HG03378 (cell line): ENCODE measurements at regions not wholly inside any gene's neighbourhood (a gene's known extent, or its start where the extent isn't known, plus 50 kb on each side); places are given as distances from the start of the nearest gene placed in this dataset.

Experiments
- ATAC-seq: cut with Tn5 transposase; IDR thresholded peaks from one replicate; pipeline ENCODE4 v1.9.1; 2021; ENCODE audit warnings: mild to moderate bottlenecking, moderate library complexity; ENCODE audit not compliant: unreplicated experiment

- ATAC-seq: no peak
Measured at GRCh38 chr3:82311901-82312300, 550.5 kb upstream of the GBE1 start.

- no peak for ATAC-seq
Measured at GRCh38 chr3:82308755-82309154, 547.3 kb upstream of the GBE1 start.

GRCh38 chr3:82306189-82306588, 544.7 kb upstream of the GBE1 start:
- no peak for ATAC-seq

- no peak for ATAC-seq
Measured at GRCh38 chr3:82294609-82295008, 533.2 kb upstream of the GBE1 start.

- peak; percentile 89 for ATAC-seq
Measured at GRCh38 chr3:82293867-82294266, 532.4 kb upstream of the GBE1 start.

- ATAC-seq: no peak
Measured at GRCh38 chr3:82293435-82293834, 532.0 kb upstream of the GBE1 start.

GRCh38 chr3:82287562-82287961, 526.1 kb upstream of the GBE1 start:
- ATAC-seq: no peak

- no peak for ATAC-seq
Measured at GRCh38 chr3:82281205-82281604, 519.8 kb upstream of the GBE1 start.

GRCh38 chr3:82276992-82277391, 515.5 kb upstream of the GBE1 start:
- ATAC-seq: no peak

GRCh38 chr3:82274897-82275296, 513.5 kb upstream of the GBE1 start:
- no peak for ATAC-seq

GRCh38 chr3:82265747-82266146, 504.3 kb upstream of the GBE1 start:
- no peak for ATAC-seq

- ATAC-seq: no peak
Measured at GRCh38 chr3:82262193-82262592, 500.7 kb upstream of the GBE1 start.

- no peak for ATAC-seq
Measured at GRCh38 chr3:82261637-82262036, 500.2 kb upstream of the GBE1 start.

- ATAC-seq: no peak
Measured at GRCh38 chr3:82261013-82261412, 499.6 kb upstream of the GBE1 start.

GRCh38 chr3:82259994-82260393, 498.5 kb upstream of the GBE1 start:
- no peak for ATAC-seq

- no peak for ATAC-seq
Measured at GRCh38 chr3:82240322-82240721, 478.9 kb upstream of the GBE1 start.

- no peak for ATAC-seq
Measured at GRCh38 chr3:82236257-82236656, 474.8 kb upstream of the GBE1 start.

GRCh38 chr3:82229397-82229796, 468.0 kb upstream of the GBE1 start:
- ATAC-seq: peak; percentile 82

GRCh38 chr3:82224661-82225060, 463.2 kb upstream of the GBE1 start:
- no peak for ATAC-seq

- ATAC-seq: no peak
Measured at GRCh38 chr3:82222401-82222800, 461.0 kb upstream of the GBE1 start.

GRCh38 chr3:82217571-82217970, 456.1 kb upstream of the GBE1 start:
- ATAC-seq: no peak

- ATAC-seq: no peak
Measured at GRCh38 chr3:82208002-82208710, 446.7 kb upstream of the GBE1 start.

- ATAC-seq: no peak
Measured at GRCh38 chr3:82202269-82202668, 440.8 kb upstream of the GBE1 start.
